Kasumi-1 (cell line): ENCODE measurements at regions not wholly inside any gene's neighbourhood (a gene's known extent, or its start where the extent isn't known, plus 50 kb on each side); places are given as distances from the start of the nearest gene placed in this dataset.

ENCODE experiments used
- DNase-seq, 2 experiments: peaks; one replicate each; lab custom pipeline; 2025; lab: John Stamatoyannopoulos, UW

- no peak for DNase-seq
Observed at GRCh38 chr6:90807791-90808701, 221.2 kb upstream of the MAP3K7 start.

- DNase-seq, result no peak
Observed at GRCh38 chr6:90805619-90806155, 218.8 kb upstream of the MAP3K7 start.

- no peak for DNase-seq
Observed at GRCh38 chr6:90803956-90804355, 217.1 kb upstream of the MAP3K7 start.

GRCh38 chr6:90795078-90795477 lies 208.2 kb upstream of the MAP3K7 start:
- DNase-seq, result no peak

- DNase-seq, result no peak
Observed at GRCh38 chr6:90793771-90794170, 206.9 kb upstream of the MAP3K7 start.

- no peak for DNase-seq
Observed at GRCh38 chr6:90790696-90791095, 203.8 kb upstream of the MAP3K7 start.

- DNase-seq, result no peak
Observed at GRCh38 chr6:90790058-90790457, 203.2 kb upstream of the MAP3K7 start.

GRCh38 chr6:90788781-90789180 lies 201.9 kb upstream of the MAP3K7 start:
- no peak for DNase-seq

GRCh38 chr6:90787446-90787845 lies 200.6 kb upstream of the MAP3K7 start:
- no peak for DNase-seq

- DNase-seq, result no peak
Observed at GRCh38 chr6:90780778-90781177, 193.9 kb upstream of the MAP3K7 start.

- DNase-seq, result no peak
Observed at GRCh38 chr6:90780141-90780540, 193.3 kb upstream of the MAP3K7 start.

- DNase-seq, result no peak
Observed at GRCh38 chr6:90778417-90779203, 191.7 kb upstream of the MAP3K7 start.

GRCh38 chr6:90770778-90771177 lies 183.9 kb upstream of the MAP3K7 start:
- DNase-seq, result no peak

- DNase-seq, result no peak
Observed at GRCh38 chr6:90765895-90766294, 179.0 kb upstream of the MAP3K7 start.

- no peak for DNase-seq
Observed at GRCh38 chr6:90765491-90765890, 178.6 kb upstream of the MAP3K7 start.

GRCh38 chr6:90764001-90764400 lies 177.1 kb upstream of the MAP3K7 start:
- DNase-seq, result no peak

- no peak for DNase-seq
Observed at GRCh38 chr6:90759664-90760063, 172.8 kb upstream of the MAP3K7 start.

GRCh38 chr6:90758741-90759140 lies 171.9 kb upstream of the MAP3K7 start:
- DNase-seq, result no peak

GRCh38 chr6:90753820-90754643 lies 167.2 kb upstream of the MAP3K7 start:
- DNase-seq, result no peak

GRCh38 chr6:90739802-90740201 lies 152.9 kb upstream of the MAP3K7 start:
- DNase-seq, result no peak

GRCh38 chr6:90739339-90739738 lies 152.5 kb upstream of the MAP3K7 start:
- DNase-seq, result no peak

GRCh38 chr6:90730151-90730673 lies 143.3 kb upstream of the MAP3K7 start:
- DNase-seq, result no peak
